ENCODE measurements at regions not wholly inside any gene's neighbourhood (a gene's known extent, or its start where the extent isn't known, plus 50 kb on each side); places are given as distances from the start of the nearest gene placed in this dataset.
"Not testable (repeated sequence)": the region's sequence is repeated elsewhere in the genome, so short reads cannot be mapped to it uniquely, and the experiment has no call there.

GRCh38 chr6:81534934-81535465 lies 217.5 kb downstream of the TENT5A start:
- H3K4me3 ChIP-seq (replicated peaks in 1 of 2; ENCODE audit: low read depth in 2 of 2, low read length in 2 of 2) = no peak overlapping the region
- DNase-seq (ENCODE audit: low read depth in 2 of 2) = no peak
- no peak for TF ChIP-seq CTCF (IDR thresholded peaks at IDR 0.05; ENCODE audit: low read depth, low read length)

- no peak overlapping the region for H3K4me3 ChIP-seq (replicated peaks in 1 of 2; ENCODE audit: low read depth in 2 of 2, low read length in 2 of 2)
- no peak for DNase-seq (ENCODE audit: low read depth in 2 of 2)
- no peak for TF ChIP-seq CTCF (IDR thresholded peaks at IDR 0.05; ENCODE audit: low read depth, low read length)
These were observed 220.5 kb downstream of the TENT5A start for GRCh38 chr6:81531869-81532561.

GRCh38 chr6:81517455-81517854 lies 235.0 kb downstream of the TENT5A start:
- no peak overlapping the region for H3K4me3 ChIP-seq (replicated peaks in 1 of 2; ENCODE audit: low read depth in 2 of 2, low read length in 2 of 2)
- DNase-seq (ENCODE audit: low read depth in 2 of 2) = no peak
- no peak for TF ChIP-seq CTCF (IDR thresholded peaks at IDR 0.05; ENCODE audit: low read depth, low read length)

- TF ChIP-seq CTCF (IDR thresholded peaks at IDR 0.05; ENCODE audit: low read depth, low read length) = no peak
- H3K4me3 ChIP-seq (replicated peaks in 1 of 2; ENCODE audit: low read depth in 2 of 2, low read length in 2 of 2) = no peak overlapping the region
- peak; percentile 55 to 60 for DNase-seq (ENCODE audit: low read depth in 2 of 2)
These were observed 236.7 kb downstream of the TENT5A start for GRCh38 chr6:81515562-81516453.

- not testable (repeated sequence) for DNase-seq (ENCODE audit: low read depth in 2 of 2); H3K4me3 ChIP-seq (replicated peaks in 1 of 2; ENCODE audit: low read depth in 2 of 2, low read length in 2 of 2)
These were observed 238.3 kb downstream of the TENT5A start for GRCh38 chr6:81514195-81514594.

- no peak overlapping the region for H3K4me3 ChIP-seq (replicated peaks in 1 of 2; ENCODE audit: low read depth in 2 of 2, low read length in 2 of 2)
These were observed 241.1 kb downstream of the TENT5A start for GRCh38 chr6:81511423-81511822.

More at GRCh38 chr6:81511423-81511822, 241.1 kb downstream of the TENT5A start:
- TF ChIP-seq CTCF (IDR thresholded peaks at IDR 0.05; ENCODE audit: low read depth, low read length) = no peak
- DNase-seq (ENCODE audit: low read depth in 2 of 2) = no peak

Measured in cardiac fibroblast (primary cell).